GM18861 (cell line): ENCODE measurements at regions not wholly inside any gene's neighbourhood (a gene's known extent, or its start where the extent isn't known, plus 50 kb on each side); places are given as distances from the start of the nearest gene placed in this dataset.

Experiments
- ATAC-seq: cut with Tn5 transposase; IDR thresholded peaks from one replicate; pipeline ENCODE4 v1.9.1; 2021; ENCODE audit not compliant: unreplicated experiment

GRCh38 chr1:55848906-55849305, 633.7 kb upstream of the USP24 start:
- no peak for ATAC-seq

- no peak for ATAC-seq
Measured at GRCh38 chr1:55846051-55846450, 630.9 kb upstream of the USP24 start.

- ATAC-seq: no peak
Measured at GRCh38 chr1:55844322-55844721, 629.2 kb upstream of the USP24 start.

GRCh38 chr1:55839626-55840025, 624.5 kb upstream of the USP24 start:
- no peak for ATAC-seq

GRCh38 chr1:55839221-55839620, 624.1 kb upstream of the USP24 start:
- ATAC-seq: no peak

DNA sequence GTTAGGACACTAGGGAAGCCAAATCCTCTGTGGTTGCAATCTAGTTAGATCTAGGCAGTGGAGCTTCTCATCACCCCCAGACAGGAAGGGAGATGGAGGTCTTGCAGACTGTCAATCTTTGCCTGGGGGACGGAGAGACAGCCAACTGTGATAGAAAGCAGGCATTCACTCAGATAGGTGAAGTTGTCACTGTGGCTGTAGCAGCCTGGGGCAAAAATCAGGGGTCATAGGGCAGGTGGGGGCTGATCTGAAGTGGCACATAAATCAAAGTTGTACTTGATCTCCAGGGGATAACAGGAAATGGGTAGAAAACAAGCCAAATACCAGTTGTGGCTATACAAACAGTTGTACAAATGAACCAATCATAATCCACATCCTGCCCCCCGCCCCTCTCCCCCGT, 620.9 kb upstream of the USP24 start:
- ATAC-seq: no peak

GRCh38 chr1:55833529-55834091, 618.4 kb upstream of the USP24 start:
- no peak for ATAC-seq

- no peak for ATAC-seq
Measured at GRCh38 chr1:55831759-55832158, 616.6 kb upstream of the USP24 start.

DNA sequence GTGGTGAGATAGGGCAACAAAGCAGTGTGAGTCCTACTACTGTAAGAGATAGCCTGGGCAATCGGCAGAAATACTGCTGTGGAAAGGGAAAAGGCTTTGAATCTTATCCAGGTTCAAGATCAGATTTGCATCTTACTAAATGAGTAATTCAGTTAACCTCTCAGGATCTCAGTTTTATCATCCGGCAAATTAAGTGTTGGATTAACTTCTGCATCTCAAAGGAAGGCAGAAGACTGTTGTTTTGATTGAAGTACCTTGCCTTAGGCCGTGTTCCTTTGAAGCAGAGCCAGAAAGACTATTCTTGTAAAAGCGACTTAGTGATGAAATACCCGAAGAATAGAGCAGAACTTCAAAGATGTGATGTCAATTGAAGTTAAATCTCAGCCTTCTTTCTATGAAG, 612.9 kb upstream of the USP24 start:
- no peak for ATAC-seq

GRCh38 chr1:55827350-55827749, 612.2 kb upstream of the USP24 start:
- no peak for ATAC-seq

- no peak for ATAC-seq
Measured at GRCh38 chr1:55826381-55827080, 611.4 kb upstream of the USP24 start.

DNA sequence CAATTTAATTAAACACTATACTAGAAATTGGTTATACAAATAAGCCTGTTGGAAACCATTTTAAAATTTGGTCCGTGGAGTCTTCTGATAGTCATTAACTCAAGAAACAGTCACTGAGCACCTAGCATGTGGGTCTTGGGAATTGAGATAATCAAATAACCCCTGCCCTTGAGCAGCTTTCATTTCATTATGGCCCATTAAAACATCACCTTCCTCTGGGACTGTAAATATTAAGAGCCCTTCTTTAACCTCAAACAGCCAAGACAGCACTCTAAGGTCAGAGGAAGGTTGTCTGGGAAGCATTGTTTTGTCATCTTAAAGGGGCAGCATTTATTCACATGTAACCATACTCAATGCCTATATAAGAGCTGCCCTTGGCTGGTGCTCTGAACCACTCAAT, 610.3 kb upstream of the USP24 start:
- ATAC-seq: no peak

DNA sequence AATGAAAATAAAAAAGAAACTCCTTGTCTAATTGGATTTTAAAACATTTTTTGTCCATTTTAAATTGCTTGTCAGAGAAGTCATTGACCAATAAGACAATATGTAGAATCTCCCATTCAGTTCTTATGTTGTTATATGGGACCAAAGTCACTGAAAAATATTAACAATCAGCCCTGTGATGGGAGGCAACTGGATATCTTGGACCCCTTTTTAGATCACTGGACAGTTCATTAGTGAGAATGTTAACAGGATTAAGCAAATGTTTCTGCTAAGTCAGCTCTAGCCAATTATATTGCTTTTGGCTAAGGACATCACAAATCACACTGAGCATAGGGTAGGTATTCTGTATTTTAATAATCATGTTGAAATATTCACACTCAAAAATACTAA, 609.1 kb upstream of the USP24 start:
- ATAC-seq: no peak

- no peak for ATAC-seq
Measured at GRCh38 chr1:55823541-55824250, 608.5 kb upstream of the USP24 start.

GRCh38 chr1:55822891-55823290, 607.7 kb upstream of the USP24 start:
- ATAC-seq: no peak

GRCh38 chr1:55821234-55821633, 606.1 kb upstream of the USP24 start:
- ATAC-seq: no peak

- ATAC-seq: no peak
Measured at GRCh38 chr1:55820501-55820900, 605.3 kb upstream of the USP24 start.

GRCh38 chr1:55819011-55819410, 603.8 kb upstream of the USP24 start:
- no peak for ATAC-seq

GRCh38 chr1:55816456-55817426, 601.6 kb upstream of the USP24 start:
- no peak for ATAC-seq

DNA sequence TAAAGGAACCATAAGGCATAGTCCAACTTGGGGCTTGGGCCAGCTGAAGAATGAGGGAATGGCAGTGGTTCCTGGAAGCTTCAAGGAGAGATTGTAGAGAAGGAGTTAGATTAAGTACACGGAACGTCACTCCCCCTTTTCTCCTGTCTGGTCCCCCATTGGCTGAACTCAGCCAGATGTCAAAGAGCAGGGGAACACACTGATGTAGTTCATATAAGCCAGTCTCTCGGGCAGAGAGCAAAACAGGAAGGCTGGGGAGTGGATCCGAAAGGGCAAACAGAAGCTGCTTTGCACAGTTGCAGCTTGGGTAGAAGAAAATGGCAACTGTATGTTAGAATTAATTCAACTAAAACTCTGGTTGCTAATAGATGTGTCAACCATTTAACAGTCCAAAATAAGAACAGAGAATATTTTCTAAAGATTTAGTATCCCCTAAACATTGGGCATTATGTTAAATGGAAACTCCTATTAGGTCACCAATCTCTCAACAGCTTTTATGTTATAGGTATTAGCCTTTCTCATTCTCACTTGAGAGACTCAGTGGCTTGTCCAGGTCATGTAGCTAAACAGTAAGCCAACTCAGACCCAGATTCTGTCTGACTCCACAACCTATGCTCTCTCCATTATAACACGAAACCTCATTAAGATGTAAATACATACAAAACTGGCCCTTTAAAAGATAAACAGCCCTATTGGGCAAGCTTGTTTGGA, 600.7 kb upstream of the USP24 start:
- ATAC-seq: no peak

- no peak for ATAC-seq
Measured at GRCh38 chr1:55814967-55815366, 599.8 kb upstream of the USP24 start.
